Activated T-helper 17 cell treated with anti-CD3 and anti-CD28 coated beads, Interleukin-2, amount 50 U/mL, for 72 hours (primary cell): ENCODE measurements at regions not wholly inside any gene's neighbourhood (a gene's known extent, or its start where the extent isn't known, plus 50 kb on each side); places are given as distances from the start of the nearest gene placed in this dataset.

Experiments
- ATAC-seq: fragments of 150-1000 bp; cut with Tn5 transposase; replicated peaks from 2 replicates; pipeline ENCODE4 v1.10.0; 2021; ENCODE audit warnings: mild to moderate bottlenecking, moderate library complexity
- H3K27ac Mint-ChIP-seq: one replicate; pipeline ENCODE4 v1.8.0; 2022; ENCODE audit warnings: mixed read lengths
- H3K27me3 Mint-ChIP-seq: one replicate; pipeline ENCODE4 v1.8.0; 2022; ENCODE audit warnings: mixed read lengths
- H3K36me3 Mint-ChIP-seq: one replicate; pipeline ENCODE4 v1.8.0; 2022; ENCODE audit warnings: low read depth, mild to moderate bottlenecking, mixed read lengths
- H3K4me1 Mint-ChIP-seq: one replicate; pipeline ENCODE4 v1.8.0; 2022; ENCODE audit warnings: mixed read lengths
- H3K4me3 Mint-ChIP-seq: one replicate; pipeline ENCODE4 v1.8.0; 2022; ENCODE audit warnings: mild to moderate bottlenecking, mixed read lengths
- H3K9me3 Mint-ChIP-seq: one replicate; pipeline ENCODE4 v1.8.0; 2022; ENCODE audit warnings: mixed read lengths

GRCh38 chr19:28827382-28827781 lies 385.6 kb downstream of the UQCRFS1 start:
- Mint-ChIP-seq H3K27ac (no peak overlapping the region), H3K27me3 (peaks cover 12% of the 10 kb centered on the region), H3K36me3 (no peaks in the 10 kb centered on the region), H3K4me1 (no peaks in the 10 kb centered on the region), H3K9me3 (peaks cover 3% of the 10 kb centered on the region), H3K4me3 (no peak overlapping the region)
- ATAC-seq = no peak

- no peak for ATAC-seq
- Mint-ChIP-seq H3K9me3 (no peaks in the 10 kb centered on the region), H3K27ac (no peak overlapping the region), H3K4me1 (no peaks in the 10 kb centered on the region), H3K4me3 (no peak overlapping the region), H3K27me3 (peaks cover 12% of the 10 kb centered on the region), H3K36me3 (no peaks in the 10 kb centered on the region)
These were observed 389.5 kb downstream of the UQCRFS1 start for GRCh38 chr19:28823338-28823961.

GRCh38 chr19:28820289-28820688 lies 392.7 kb downstream of the UQCRFS1 start:
- no peak for ATAC-seq
- no peaks in the 10 kb centered on the region for H3K4me1 Mint-ChIP-seq
- peaks cover 12% of the 10 kb centered on the region for H3K27me3 Mint-ChIP-seq
- H3K9me3 Mint-ChIP-seq = no peaks in the 10 kb centered on the region
- no peak overlapping the region for H3K27ac Mint-ChIP-seq
- no peak overlapping the region for H3K4me3 Mint-ChIP-seq
- H3K36me3 Mint-ChIP-seq = no peaks in the 10 kb centered on the region

- H3K36me3 Mint-ChIP-seq = no peaks in the 10 kb centered on the region
- ATAC-seq = no peak
- no peaks in the 10 kb centered on the region for H3K4me1 Mint-ChIP-seq
- H3K27ac Mint-ChIP-seq = no peak overlapping the region
- no peaks in the 10 kb centered on the region for H3K9me3 Mint-ChIP-seq
- no peak overlapping the region for H3K4me3 Mint-ChIP-seq
- no peaks in the 10 kb centered on the region for H3K27me3 Mint-ChIP-seq
These were observed 397.7 kb downstream of the UQCRFS1 start for GRCh38 chr19:28815257-28815656.

GRCh38 chr19:28794301-28794700 lies 418.6 kb downstream of the UQCRFS1 start:
- Mint-ChIP-seq H3K27ac (no peak overlapping the region), H3K36me3 (peaks cover 5% of the 10 kb centered on the region), H3K27me3 (peaks cover 36% of the 10 kb centered on the region), H3K9me3 (peaks cover under 1% of the 10 kb centered on the region), H3K4me3 (no peak overlapping the region), H3K4me1 (no peaks in the 10 kb centered on the region)
- ATAC-seq = no peak

GRCh38 chr19:28793391-28794168 lies 419.4 kb downstream of the UQCRFS1 start:
- Mint-ChIP-seq H3K36me3 (peaks cover 5% of the 10 kb centered on the region), H3K9me3 (no peaks in the 10 kb centered on the region), H3K4me1 (no peaks in the 10 kb centered on the region), H3K27me3 (peaks cover 36% of the 10 kb centered on the region), H3K4me3 (no peak overlapping the region), H3K27ac (no peak overlapping the region)
- ATAC-seq = no peak

- Mint-ChIP-seq H3K27me3 (peaks cover 1% of the 10 kb centered on the region), H3K9me3 (peaks cover 10% of the 10 kb centered on the region), H3K36me3 (no peaks in the 10 kb centered on the region), H3K4me3 (no peak overlapping the region), H3K4me1 (no peaks in the 10 kb centered on the region), H3K27ac (no peak overlapping the region)
- ATAC-seq = no peak
These were observed 427.0 kb downstream of the UQCRFS1 start for GRCh38 chr19:28785971-28786370.

GRCh38 chr19:28764066-28764465 lies 448.9 kb downstream of the UQCRFS1 start:
- Mint-ChIP-seq H3K36me3 (no peaks in the 10 kb centered on the region), H3K27me3 (no peaks in the 10 kb centered on the region), H3K4me1 (no peaks in the 10 kb centered on the region), H3K9me3 (peaks cover 16% of the 10 kb centered on the region), H3K27ac (no peak overlapping the region), H3K4me3 (no peak overlapping the region)
- no peak for ATAC-seq

GRCh38 chr19:28746478-28746877 lies 466.5 kb downstream of the UQCRFS1 start:
- no peak for ATAC-seq

GRCh38 chr19:28744943-28745342 lies 468.0 kb downstream of the UQCRFS1 start:
- no peaks in the 10 kb centered on the region for H3K36me3 Mint-ChIP-seq
- H3K4me1 Mint-ChIP-seq = no peaks in the 10 kb centered on the region
- no peaks in the 10 kb centered on the region for H3K9me3 Mint-ChIP-seq
- H3K27me3 Mint-ChIP-seq = peaks cover 9% of the 10 kb centered on the region
- no peak for ATAC-seq
- H3K4me3 Mint-ChIP-seq = no peak overlapping the region
- no peak overlapping the region for H3K27ac Mint-ChIP-seq

More at GRCh38 chr19:28746478-28746877, 466.5 kb downstream of the UQCRFS1 start:
- no peaks in the 10 kb centered on the region for H3K4me1 Mint-ChIP-seq
- no peaks in the 10 kb centered on the region for H3K36me3 Mint-ChIP-seq
- H3K27me3 Mint-ChIP-seq = peaks cover 9% of the 10 kb centered on the region
- H3K27ac Mint-ChIP-seq = no peak overlapping the region
- no peak overlapping the region for H3K4me3 Mint-ChIP-seq
- H3K9me3 Mint-ChIP-seq = no peaks in the 10 kb centered on the region

GRCh38 chr19:28744014-28744413 lies 468.9 kb downstream of the UQCRFS1 start:
- Mint-ChIP-seq H3K27ac (no peak overlapping the region), H3K4me1 (no peaks in the 10 kb centered on the region), H3K4me3 (no peak overlapping the region), H3K36me3 (no peaks in the 10 kb centered on the region), H3K9me3 (no peaks in the 10 kb centered on the region), H3K27me3 (peaks cover 9% of the 10 kb centered on the region)
- no peak for ATAC-seq

- Mint-ChIP-seq H3K27ac (peak overlapping the region; percentile 30), H3K36me3 (no peaks in the 10 kb centered on the region), H3K4me3 (no peak overlapping the region), H3K9me3 (no peaks in the 10 kb centered on the region), H3K27me3 (no peaks in the 10 kb centered on the region), H3K4me1 (peaks cover 7% of the 10 kb centered on the region)
- ATAC-seq = peak; percentile 67
These were observed 475.7 kb downstream of the UQCRFS1 start for GRCh38 chr19:28737021-28737895.

GRCh38 chr19:28736528-28736927 lies 476.4 kb downstream of the UQCRFS1 start:
- H3K4me3 Mint-ChIP-seq = no peak overlapping the region
- no peaks in the 10 kb centered on the region for H3K27me3 Mint-ChIP-seq
- no peaks in the 10 kb centered on the region for H3K36me3 Mint-ChIP-seq
- H3K27ac Mint-ChIP-seq = peak overlapping the region; percentile 30
- no peaks in the 10 kb centered on the region for H3K9me3 Mint-ChIP-seq
- ATAC-seq = no peak
- H3K4me1 Mint-ChIP-seq = peaks cover 7% of the 10 kb centered on the region

GRCh38 chr19:28731577-28731976 lies 481.4 kb downstream of the UQCRFS1 start:
- Mint-ChIP-seq H3K4me1 (peaks cover 3% of the 10 kb centered on the region), H3K27me3 (peaks cover 22% of the 10 kb centered on the region), H3K36me3 (no peaks in the 10 kb centered on the region), H3K27ac (no peak overlapping the region), H3K9me3 (no peaks in the 10 kb centered on the region), H3K4me3 (no peak overlapping the region)
- no peak for ATAC-seq
